Thyroid gland (tissue), 4 donors: ENCODE measurements at regions not wholly inside any gene's neighbourhood (a gene's known extent, or its start where the extent isn't known, plus 50 kb on each side); places are given as distances from the start of the nearest gene placed in this dataset.

Experiments
- DNase-seq, 2 donors: peaks; one replicate each; pipeline ENCODE4 v3.0.0-alpha.2; 2019
- H3K27ac ChIP-seq, 3 donors: fragments of 200-600 bp; sonication (generic); 1 replicate in 2 of 3; 2 replicates in 1 of 3; pipeline ENCODE4 v1.5.1; 2016 to 2019; ENCODE audit warnings: mild to moderate bottlenecking in 1 of 3, moderate library complexity in 1 of 3
- H3K27me3 ChIP-seq: fragments of 200-600 bp; sonication (generic); one replicate; pipeline ENCODE4 v1.5.1; 2019
- H3K36me3 ChIP-seq, 2 donors: fragments of 200-600 bp; sonication (generic); one replicate each; pipeline ENCODE4 v1.5.1; 2016 to 2019
- H3K4me1 ChIP-seq, 2 donors: fragments of 200-600 bp; sonication (generic); one replicate each; pipeline ENCODE4 v1.5.1; 2017 to 2019
- H3K4me3 ChIP-seq, 3 donors: fragments of 200-600 bp; sonication (generic); replicated peaks in 1 of 3; 1 replicate in 2 of 3; 2 replicates in 1 of 3; pipeline ENCODE4 v1.5.1; 2016; ENCODE audit warnings: mild to moderate bottlenecking in 1 of 3
- H3K9me3 ChIP-seq: fragments of 200-600 bp; sonication (generic); one replicate; pipeline ENCODE4 v1.5.1; 2017
- POLR2A ChIP-seq, 2 donors: fragments of 450-650 bp; IDR thresholded peaks; one replicate each; pipeline ENCODE4 v1.6.1; 2017; ENCODE audit warnings: antibody characterized with exemption in 2 of 2, mild to moderate bottlenecking in 2 of 2, moderate library complexity in 1 of 2
- WGBS, 2 donors: methylation state at CpG; one replicate each; pipeline ENCODE4 v1.1.5; 2017; 5-methylcytosine and 5-hydroxymethylcytosine counted together
- intact Hi-C: fragments of 100-400 bp; cut with DNase I; formaldehyde crosslinking; loops from one replicate; pipeline ENCODE4 v1.15.1; 2023
- TF ChIP-seq, protein P1 (sequence below), 6 experiments: fragments of 200-600 bp in 3 of 6; fragments of 450-650 bp in 3 of 6; sonication (generic) in 3 of 6; IDR thresholded peaks; one replicate each; pipeline ENCODE4 v1.5.1; 2016 to 2019; ENCODE audit warnings: antibody characterized with exemption in 6 of 6, mild to moderate bottlenecking in 2 of 6, inconsistent platforms in 1 of 6, moderate library complexity in 1 of 6

DNA sequence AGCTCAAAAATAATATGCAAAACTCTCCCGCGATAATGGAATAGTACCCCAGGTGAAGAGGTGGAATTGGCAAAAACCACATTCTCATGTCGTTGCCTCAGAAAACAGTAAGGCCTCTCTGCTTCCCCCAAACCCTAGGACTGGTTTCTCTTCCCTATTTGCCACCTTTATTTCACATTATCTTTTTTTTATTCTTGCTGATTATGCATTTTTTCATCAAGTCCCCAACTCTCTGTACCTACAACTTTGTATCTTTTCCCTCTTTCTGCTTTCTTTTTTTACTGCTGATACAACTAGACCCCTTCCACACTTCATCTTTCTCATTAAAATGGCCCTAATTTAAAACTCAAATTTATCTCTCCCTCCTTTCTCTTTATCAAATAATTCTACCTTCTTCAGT, 1472.2 kb downstream of the SUCLG1 start:
- H3K36me3 ChIP-seq = no peaks in the 10 kb centered on the region
- no peak for TF ChIP-seq POLR2A (IDR thresholded peaks at IDR 0.05)
- TF ChIP-seq, protein P1, sequence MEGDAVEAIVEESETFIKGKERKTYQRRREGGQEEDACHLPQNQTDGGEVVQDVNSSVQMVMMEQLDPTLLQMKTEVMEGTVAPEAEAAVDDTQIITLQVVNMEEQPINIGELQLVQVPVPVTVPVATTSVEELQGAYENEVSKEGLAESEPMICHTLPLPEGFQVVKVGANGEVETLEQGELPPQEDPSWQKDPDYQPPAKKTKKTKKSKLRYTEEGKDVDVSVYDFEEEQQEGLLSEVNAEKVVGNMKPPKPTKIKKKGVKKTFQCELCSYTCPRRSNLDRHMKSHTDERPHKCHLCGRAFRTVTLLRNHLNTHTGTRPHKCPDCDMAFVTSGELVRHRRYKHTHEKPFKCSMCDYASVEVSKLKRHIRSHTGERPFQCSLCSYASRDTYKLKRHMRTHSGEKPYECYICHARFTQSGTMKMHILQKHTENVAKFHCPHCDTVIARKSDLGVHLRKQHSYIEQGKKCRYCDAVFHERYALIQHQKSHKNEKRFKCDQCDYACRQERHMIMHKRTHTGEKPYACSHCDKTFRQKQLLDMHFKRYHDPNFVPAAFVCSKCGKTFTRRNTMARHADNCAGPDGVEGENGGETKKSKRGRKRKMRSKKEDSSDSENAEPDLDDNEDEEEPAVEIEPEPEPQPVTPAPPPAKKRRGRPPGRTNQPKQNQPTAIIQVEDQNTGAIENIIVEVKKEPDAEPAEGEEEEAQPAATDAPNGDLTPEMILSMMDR (IDR thresholded peaks at IDR 0.05) = no peak
- H3K27me3 ChIP-seq = no peaks in the 10 kb centered on the region
- no peaks in the 10 kb centered on the region for H3K4me1 ChIP-seq
- H3K27ac ChIP-seq = no peak overlapping the region
- intact Hi-C loops = no loop called here
- no peak overlapping the region for H3K4me3 ChIP-seq
- 93 to 96% methylated on average over 3 of the region's 3 CpGs for WGBS, 2 donors
- no peaks in the 10 kb centered on the region for H3K9me3 ChIP-seq
- no peak for DNase-seq

DNA sequence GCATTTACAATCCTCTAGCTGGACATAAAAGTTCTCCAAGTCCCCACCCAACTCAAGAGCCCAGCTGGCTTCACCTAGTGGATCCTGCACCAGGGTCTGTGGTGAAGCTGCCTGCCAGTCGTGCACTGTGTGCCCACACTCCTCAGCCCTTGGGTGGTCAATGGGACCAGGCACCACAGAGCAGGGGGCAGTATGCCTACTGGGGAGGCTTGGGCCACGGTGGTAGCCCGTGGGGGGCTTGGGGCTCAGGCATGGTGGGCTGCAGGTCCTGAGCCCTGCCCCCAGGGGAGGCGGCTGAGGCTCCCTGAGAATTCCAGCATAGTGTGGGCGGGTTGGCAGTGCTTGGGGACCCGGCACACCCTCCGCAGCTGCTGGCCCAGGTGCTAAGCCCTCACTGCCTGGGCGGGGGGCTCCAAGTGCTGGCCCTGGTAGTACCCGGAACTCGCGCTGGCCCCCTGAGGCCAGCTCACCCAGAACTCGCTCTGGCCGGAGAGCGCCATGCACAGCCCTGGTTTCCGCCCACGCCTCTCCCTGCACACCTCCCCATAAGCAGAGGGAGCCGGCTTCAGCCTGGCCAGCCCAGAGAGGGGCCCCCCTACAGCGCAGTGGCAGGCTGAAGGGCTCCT, 1473.4 kb downstream of the SUCLG1 start:
- Histone ChIP-seq H3K27me3 (no peaks in the 10 kb centered on the region), H3K36me3 (no peaks in the 10 kb centered on the region), H3K27ac (no peak overlapping the region), H3K9me3 (no peaks in the 10 kb centered on the region), H3K4me3 (no peak overlapping the region), H3K4me1 (no peaks in the 10 kb centered on the region)
- intact Hi-C loops = no loop called here
- WGBS, 2 donors = 90 to 98% methylated on average over 4 to 17 of the region's 18 CpGs
- TF ChIP-seq, protein P1 (IDR thresholded peaks at IDR 0.05) = no peak
- no peak for TF ChIP-seq POLR2A (IDR thresholded peaks at IDR 0.05)
- no peak for DNase-seq

DNA sequence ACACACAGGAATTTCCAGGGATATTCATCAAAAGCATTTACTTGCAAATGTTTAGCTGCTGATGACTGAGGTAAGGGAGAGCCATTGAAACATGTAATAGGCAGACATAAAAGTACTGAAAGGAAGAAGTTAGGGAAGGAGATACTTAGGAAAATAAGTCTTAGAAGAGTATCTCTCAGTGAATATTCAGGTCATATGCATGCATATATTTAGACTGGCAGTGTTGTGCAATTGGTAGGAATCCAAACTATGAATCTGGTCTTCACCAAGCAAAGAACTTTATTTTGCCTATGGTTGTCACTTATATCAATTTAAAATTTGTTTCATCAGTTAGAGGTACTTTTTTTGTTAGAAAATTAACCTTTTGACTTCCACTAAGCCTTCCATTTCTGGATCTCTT, 1490.7 kb downstream of the SUCLG1 start:
- no peaks in the 10 kb centered on the region for H3K4me1 ChIP-seq
- H3K27me3 ChIP-seq = no peaks in the 10 kb centered on the region
- DNase-seq = no peak
- H3K9me3 ChIP-seq = no peaks in the 10 kb centered on the region
- no peak overlapping the region for H3K27ac ChIP-seq
- TF ChIP-seq POLR2A (IDR thresholded peaks at IDR 0.05) = no peak
- TF ChIP-seq, protein P1 (IDR thresholded peaks at IDR 0.05) = no peak
- intact Hi-C loops = no loop called here
- H3K4me3 ChIP-seq = no peak overlapping the region
- no peaks in the 10 kb centered on the region for H3K36me3 ChIP-seq

DNA sequence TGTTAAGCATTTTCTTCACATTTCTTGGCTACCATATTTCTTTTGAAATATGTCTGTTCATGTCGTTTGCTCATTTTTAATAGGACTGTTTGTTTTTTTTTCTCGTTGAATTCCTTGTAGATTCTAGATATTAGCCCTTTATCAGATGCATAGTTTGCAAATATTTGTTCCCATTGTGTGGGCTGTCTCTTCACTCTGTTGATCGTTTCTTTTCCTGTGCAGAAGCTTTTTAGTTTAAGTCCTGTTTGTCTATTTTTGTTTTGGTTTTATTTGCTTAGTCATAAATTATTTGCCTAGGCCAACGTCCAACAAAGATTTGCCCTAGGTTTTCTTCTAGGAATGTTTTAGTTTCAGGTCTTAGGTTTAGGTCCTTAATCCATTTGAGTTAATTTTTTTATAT, 1494.7 kb downstream of the SUCLG1 start:
- no peaks in the 10 kb centered on the region for H3K36me3 ChIP-seq
- intact Hi-C loops = no loop called here
- no peaks in the 10 kb centered on the region for H3K9me3 ChIP-seq
- H3K27ac ChIP-seq = no peak overlapping the region
- TF ChIP-seq POLR2A (IDR thresholded peaks at IDR 0.05) = no peak
- TF ChIP-seq, protein P1 (IDR thresholded peaks at IDR 0.05) = no peak
- H3K27me3 ChIP-seq = no peaks in the 10 kb centered on the region
- 73 to 86% methylated on average over 4 of the region's 4 CpGs for WGBS, 2 donors
- H3K4me1 ChIP-seq = no peaks in the 10 kb centered on the region
- H3K4me3 ChIP-seq = no peak overlapping the region
- DNase-seq = no peak

DNA sequence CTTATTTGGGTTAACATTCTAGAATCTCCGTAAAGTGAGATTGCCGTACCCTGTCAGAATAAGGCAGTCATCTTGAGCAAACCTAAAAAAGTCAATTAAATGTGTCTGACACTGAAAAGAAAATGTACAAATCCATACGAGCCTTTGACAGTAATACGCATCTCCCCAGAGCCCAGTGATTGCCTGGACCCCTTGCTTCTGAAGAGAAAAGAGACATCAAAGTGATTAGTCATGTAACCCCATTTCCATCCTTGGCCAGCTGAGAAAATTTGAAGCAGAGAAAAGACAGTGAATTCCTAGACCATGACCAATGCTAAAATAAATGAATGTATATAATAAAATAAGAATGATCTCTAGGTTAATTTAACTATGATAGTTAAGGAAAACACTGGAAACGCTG, 1499.4 kb downstream of the SUCLG1 start:
- Histone ChIP-seq H3K36me3 (no peaks in the 10 kb centered on the region), H3K9me3 (no peaks in the 10 kb centered on the region), H3K27ac (no peak overlapping the region), H3K27me3 (no peaks in the 10 kb centered on the region), H3K4me1 (no peaks in the 10 kb centered on the region), H3K4me3 (no peak overlapping the region)
- intact Hi-C loops = no loop called here
- no peak for TF ChIP-seq POLR2A (IDR thresholded peaks at IDR 0.05)
- TF ChIP-seq, protein P1 (IDR thresholded peaks at IDR 0.05) = no peak
- 82 to 89% methylated on average over 5 of the region's 5 CpGs for WGBS, 2 donors
- DNase-seq = no peak
